WI38 (cell line): ENCODE measurements at regions not wholly inside any gene's neighbourhood (a gene's known extent, or its start where the extent isn't known, plus 50 kb on each side); places are given as distances from the start of the nearest gene placed in this dataset.

ENCODE experiments used
- H3K4me3 ChIP-seq: 2 replicates; pipeline ENCODE4 v1.5.1; 2011; ENCODE audit warnings: low read depth, mild to moderate bottlenecking, control low read depth, low read length
- TF ChIP-seq, protein P1 (sequence below): IDR thresholded peaks from 2 replicates; pipeline ENCODE4 v1.5.1; 2012; ENCODE audit warnings: low read depth, mild to moderate bottlenecking, control low read depth, low read length

DNA sequence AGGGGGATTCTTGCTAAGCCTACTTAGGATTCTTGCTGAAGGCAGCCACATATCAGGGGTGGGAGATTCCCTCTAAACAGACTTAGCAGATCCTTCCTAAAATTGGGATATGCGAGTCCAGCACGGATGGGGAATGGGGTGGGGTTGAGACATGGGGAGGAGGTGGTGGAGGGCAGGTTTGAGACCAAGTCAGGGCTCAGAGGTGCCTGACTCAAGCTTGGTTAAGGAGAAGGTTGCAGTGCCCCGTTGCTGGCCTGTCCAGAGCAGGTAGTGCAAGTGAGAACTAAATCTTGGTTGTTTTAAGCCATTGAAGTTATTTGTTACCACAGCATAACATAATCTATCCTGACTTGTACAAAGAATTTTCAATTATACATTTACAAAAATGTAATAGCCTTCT, 359.7 kb downstream of the AACS start:
- TF ChIP-seq, protein P1, sequence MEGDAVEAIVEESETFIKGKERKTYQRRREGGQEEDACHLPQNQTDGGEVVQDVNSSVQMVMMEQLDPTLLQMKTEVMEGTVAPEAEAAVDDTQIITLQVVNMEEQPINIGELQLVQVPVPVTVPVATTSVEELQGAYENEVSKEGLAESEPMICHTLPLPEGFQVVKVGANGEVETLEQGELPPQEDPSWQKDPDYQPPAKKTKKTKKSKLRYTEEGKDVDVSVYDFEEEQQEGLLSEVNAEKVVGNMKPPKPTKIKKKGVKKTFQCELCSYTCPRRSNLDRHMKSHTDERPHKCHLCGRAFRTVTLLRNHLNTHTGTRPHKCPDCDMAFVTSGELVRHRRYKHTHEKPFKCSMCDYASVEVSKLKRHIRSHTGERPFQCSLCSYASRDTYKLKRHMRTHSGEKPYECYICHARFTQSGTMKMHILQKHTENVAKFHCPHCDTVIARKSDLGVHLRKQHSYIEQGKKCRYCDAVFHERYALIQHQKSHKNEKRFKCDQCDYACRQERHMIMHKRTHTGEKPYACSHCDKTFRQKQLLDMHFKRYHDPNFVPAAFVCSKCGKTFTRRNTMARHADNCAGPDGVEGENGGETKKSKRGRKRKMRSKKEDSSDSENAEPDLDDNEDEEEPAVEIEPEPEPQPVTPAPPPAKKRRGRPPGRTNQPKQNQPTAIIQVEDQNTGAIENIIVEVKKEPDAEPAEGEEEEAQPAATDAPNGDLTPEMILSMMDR, result no peak

DNA sequence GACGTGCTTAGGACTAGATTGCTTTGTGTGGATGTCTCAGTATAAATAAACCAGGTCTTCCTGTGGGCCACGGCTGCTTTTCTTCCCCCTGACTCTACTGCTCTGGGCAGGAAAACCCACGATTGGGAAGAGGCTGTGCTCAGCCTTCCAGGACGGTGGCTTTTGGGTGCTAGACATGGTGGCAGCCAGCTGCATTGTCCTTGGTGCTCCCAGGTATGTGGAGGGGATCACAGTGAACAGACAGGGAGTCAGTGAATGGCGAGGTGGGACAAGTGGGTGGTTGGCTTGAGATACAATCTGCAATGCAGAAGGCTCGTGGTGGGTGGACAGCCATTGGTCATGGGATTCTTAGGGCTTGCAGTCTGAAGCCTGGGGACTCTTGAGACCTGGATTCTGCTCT, 366.3 kb downstream of the AACS start:
- TF ChIP-seq, protein P1, result no peak

More for the DNA sequence above, 359.7 kb downstream of the AACS start:
- no peak overlapping the region for H3K4me3 ChIP-seq

DNA sequence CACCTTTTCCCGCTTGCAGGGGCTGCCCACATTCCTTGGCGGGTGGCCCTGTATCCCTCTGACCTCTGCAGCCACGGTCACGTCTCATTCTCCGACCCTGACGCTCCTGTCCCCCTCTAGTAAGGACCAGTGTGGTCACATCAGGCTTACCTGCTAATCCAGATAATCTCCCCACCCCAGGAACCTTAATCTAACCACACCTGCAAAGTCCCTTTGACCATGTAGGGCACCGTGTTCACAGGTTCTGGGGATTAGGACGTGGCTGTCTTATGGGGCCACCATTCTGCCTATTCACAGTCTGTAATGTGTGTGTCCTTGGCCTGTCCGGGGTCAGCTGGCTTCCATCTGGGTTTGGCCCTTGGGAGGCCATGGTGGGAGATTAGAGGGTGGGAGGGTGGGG, 368.9 kb downstream of the AACS start:
- no peak overlapping the region for H3K4me3 ChIP-seq
- TF ChIP-seq, protein P1, result no peak

More for the DNA sequence above, 366.3 kb downstream of the AACS start:
- H3K4me3 ChIP-seq, result no peak overlapping the region

DNA sequence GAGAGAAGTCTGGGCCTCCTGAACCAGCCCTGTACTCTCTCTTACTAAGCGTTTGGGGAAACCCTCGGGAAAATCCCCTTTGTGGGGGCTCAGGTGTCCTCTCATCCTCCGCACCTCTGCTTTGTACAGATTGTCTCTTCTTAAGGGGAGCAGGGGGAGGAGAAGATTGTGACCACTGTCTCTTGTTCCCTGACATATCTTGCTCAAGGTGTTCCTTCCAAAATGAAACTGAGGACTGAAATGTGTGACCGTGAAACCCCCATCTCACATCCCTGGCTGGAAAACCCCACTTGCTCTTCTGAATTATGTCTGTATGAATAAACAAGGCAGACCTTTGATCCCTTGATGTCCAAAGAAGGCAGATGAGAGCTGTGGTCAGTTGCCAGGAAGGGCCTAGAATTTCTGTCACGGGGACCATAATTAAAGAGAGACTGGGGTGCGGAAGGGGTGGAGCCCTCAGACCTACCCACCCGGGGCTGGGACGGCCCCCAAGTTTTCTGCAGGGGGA, 369.8 kb downstream of the AACS start:
- H3K4me3 ChIP-seq, result no peak overlapping the region
- TF ChIP-seq, protein P1, result no peak

DNA sequence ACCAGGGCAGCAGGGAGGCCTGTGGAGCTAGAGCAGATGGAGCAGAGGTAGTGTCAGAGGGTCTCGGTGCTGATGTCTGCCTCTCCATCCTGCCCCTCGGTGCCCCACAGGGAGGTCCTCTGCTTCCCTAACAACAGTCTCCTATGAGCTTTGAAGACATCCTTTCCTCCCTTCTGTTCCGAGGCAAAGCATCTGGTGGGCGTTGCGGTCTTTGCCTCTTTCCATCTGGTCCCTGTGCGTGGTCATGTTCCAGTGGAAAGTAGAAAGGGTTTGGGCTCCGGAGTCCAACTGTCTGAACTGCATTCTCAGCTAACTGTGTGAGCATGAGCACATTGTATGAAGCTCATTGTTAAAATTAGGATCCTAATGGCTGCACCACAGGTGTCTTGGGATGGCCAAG, 370.6 kb downstream of the AACS start:
- TF ChIP-seq, protein P1, result no peak

DNA sequence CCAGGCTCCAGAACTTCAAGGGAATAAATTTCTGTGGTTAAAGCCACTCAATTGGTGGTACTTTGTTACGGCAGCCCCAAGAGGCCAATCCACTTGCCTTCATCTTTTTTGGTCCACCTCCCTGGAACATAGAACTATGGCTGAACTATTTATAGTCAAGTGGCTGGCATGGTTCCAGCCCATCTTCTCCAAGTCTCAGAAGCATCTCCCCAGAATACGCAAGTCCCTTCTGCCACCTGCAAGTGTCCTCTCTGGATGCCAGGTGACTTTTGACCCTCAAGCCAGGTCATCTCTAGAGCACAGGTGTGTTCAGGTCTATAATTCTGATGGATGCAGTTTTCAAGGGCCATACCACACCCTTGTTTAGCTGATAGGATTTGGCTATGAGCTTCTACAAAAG, 371.5 kb downstream of the AACS start:
- TF ChIP-seq, protein P1, result no peak
- H3K4me3 ChIP-seq, result no peak overlapping the region

More for the DNA sequence above, 370.6 kb downstream of the AACS start:
- no peak overlapping the region for H3K4me3 ChIP-seq

DNA sequence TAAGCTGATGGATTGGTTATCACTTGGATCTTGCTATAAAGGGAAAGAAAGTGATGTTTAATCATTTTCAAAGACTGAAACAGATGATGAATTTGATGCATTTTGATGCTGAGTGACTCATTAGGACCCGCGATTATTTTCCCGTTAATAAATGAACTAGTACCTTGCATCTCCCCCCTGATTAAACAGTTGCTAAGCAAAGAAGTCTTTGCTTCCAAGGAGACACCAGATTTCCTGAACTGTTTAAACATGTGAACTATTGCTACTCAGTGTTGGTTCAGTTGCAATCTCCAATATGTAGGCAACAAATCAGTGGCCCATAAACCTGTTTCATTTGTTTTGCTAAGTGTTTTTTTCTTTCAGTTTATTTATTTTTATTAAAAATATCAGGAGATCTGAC, 375.2 kb downstream of the AACS start:
- TF ChIP-seq, protein P1, result no peak
- H3K4me3 ChIP-seq, result no peak overlapping the region
